NOMO-1 treated with DMSO at 0.1 percent for 48 hours (cell line): ENCODE measurements at regions not wholly inside any gene's neighbourhood (a gene's known extent, or its start where the extent isn't known, plus 50 kb on each side); places are given as distances from the start of the nearest gene placed in this dataset.
"Not testable (repeated sequence)": the region's sequence is repeated elsewhere in the genome, so short reads cannot be mapped to it uniquely, and the experiment has no call there.

Experiments used
- DNase-seq: peaks from one replicate; lab custom pipeline; 2025; ENCODE audit not compliant: unreplicated experiment; lab: John Stamatoyannopoulos, UW

DNA sequence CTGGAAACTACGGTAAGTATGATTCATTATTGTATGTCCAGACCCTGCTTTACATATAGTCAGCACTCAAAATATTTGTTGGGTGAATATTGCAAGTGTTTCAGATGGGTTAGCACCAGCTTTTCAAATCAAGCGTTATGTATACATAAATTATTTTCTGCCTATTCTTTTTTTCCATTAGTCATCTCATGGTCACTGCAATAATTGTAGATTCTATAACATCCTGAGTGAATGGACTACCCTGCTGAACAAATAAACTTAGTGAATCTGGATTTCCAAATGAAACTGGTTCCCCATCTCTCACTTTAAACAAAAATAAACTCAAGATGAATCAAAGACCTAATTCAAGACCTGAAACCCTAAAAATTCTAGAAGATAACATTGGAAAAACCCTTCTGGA, 152.3 kb downstream of the DIO2 start:
- no peak for DNase-seq

DNA sequence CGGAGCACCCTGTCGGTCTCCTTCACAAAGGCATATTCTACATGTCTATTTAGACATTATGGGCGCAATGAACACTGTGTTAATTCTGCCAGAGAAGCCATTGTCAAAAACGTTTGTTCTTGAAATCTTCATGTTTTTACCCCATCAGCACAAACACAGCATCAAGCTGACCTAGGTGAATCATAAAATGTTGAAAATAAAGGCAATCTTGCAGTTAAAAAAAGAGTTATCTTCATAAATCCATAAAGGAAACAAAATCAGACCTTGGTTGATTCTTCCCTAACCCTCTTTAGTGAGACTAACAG, 154.9 kb downstream of the DIO2 start:
- DNase-seq = no peak

DNA sequence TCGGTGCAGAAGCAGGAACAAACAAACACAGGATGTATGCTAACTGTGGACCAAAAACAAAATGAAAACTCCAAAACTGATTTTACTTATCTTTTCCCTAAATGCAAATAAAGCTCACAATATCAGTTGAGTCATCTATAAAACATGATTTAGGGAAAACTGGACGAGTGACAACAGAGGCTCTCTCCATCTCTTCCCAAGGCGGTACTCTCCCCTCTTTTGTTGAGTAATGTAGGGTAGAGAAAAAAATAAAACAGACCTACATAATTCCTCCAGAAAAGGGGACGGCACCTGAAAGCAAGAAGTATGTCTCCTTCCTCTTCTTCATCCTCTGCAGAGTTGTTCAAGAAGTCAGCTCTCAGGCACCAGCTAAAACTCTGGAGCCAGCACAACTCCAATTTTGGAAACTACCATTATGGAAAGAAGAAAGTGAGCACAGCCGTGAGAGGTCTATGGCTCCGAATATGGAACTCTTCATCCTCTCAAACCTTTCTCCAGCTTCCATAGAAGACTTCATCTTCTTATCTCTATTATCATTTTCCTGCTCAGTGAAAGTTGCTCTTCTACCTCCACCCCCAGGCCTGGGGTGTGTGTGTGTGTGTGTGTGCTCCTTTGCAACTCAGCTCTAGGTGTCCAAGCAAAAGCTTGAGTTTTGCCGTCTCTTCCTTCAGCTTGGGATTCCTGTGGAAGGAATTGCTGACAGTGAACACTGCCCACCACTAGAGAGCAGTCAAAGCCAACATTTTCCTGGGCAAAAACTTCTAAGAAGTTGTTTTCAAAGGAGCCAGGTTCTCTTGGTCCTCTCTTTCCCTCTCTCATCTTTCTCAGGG, 155.4 kb downstream of the DIO2 start:
- peak; percentile 11 for DNase-seq

DNA sequence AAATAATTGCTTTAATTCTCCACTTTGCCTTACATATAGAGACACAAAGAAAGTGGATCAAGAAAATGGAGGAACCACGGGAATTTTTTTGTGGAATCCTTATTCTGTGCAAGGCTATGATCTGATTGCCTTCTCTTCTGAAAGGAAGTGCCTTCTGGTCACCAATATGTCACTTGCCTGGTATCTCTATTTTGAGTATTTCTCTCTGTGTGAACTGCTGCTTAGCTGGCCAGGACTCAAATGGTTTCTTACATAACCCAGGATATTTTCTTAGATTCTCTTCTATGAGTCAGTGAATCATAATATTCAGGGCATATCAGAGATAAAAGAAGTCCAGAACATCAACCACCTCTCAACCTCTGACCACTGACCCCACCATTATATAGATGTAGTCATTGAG, 156.1 kb downstream of the DIO2 start:
- DNase-seq = no peak

DNA sequence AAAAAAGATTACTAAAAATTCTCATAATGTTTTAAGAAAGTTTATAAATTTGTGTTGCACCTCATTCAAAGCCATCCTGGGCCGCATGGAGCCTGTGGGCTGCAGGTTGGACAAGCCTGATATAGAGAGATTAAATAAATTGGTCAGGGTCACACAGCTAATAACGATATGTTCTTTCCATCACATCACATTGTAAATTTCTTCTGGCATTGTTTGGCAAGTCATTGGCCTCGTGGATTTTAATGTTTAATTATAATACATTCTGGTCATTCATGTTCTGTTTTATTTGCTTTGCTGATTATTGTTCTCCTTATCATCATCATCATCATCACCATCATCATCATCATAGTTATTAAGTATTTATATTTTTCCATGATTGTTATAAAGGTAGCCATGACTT, 157.3 kb downstream of the DIO2 start:
- no peak for DNase-seq

DNA sequence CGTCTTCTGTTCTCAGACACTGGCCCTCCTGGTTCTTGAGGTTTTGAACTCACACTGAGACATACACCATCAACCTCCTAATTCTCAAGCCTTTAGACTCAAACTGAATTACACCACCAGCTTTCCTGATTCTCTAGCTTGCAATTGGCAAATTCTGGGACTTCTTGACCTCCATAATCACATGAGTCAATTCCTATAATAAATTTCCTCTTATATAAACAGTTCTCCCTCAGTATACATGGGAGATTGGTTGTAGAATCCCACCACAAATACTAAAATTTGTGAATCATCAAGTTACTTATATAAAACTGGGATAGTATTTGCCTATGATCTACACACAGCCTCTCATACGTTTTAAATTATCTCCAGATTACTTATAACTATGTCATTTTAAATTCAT, 162.2 kb downstream of the DIO2 start:
- DNase-seq = no peak

DNA sequence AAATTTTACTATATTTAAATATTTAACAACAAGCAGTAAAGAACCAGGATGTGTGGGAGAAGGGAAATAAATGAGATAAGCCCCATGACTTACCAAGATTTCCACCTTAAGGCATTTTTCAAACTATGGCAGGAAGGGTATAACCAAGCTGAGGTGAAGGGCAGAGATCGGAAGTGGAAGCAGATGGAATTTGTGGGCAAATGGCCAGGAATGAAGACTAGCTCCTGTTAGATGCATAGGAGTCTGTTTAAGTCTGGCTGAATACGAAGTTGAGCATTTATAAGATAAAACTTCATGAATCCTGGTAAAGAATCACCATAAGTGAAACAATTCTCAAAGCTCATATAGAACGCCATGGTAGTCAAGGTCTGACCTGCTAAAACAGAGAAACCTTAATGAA, 163.5 kb downstream of the DIO2 start:
- no peak for DNase-seq

DNA sequence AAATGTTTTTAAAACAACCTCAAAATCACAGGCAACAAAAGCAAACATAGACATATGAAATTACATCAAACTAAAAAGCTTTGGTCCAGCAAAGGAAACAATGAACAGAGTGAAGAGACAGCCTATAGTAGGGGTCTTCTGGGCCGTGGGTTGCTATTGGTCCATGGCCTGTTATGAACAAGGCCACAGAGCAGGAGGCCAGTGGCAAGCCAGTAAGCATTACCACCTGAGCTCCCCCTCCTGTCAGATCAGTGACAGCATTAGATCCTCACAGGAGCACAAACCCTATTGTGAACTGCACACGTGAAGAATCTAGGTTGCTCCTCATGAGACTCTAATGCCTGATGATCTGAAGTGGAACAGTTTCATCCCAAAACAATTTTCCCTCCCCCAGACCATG, 174.0 kb downstream of the DIO2 start:
- no peak for DNase-seq

DNA sequence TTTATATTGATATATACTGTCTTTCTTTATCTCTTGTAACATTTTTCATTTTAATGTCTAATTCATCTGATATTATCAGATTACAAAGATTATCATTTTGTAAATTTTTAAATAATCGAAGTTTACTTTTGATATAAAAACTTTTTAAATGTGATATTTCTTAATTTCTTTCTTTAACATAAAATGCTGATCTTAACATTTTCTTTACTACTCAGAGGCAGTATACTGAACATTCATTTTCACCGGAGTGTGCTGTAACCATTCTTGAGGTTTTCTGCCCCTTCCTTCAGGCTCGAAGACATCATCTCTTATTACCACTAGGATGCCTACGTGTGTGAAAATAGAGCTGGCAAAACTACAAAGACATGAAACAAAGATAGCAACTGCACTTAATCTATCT, 186.9 kb downstream of the DIO2 start:
- DNase-seq = no peak

DNA sequence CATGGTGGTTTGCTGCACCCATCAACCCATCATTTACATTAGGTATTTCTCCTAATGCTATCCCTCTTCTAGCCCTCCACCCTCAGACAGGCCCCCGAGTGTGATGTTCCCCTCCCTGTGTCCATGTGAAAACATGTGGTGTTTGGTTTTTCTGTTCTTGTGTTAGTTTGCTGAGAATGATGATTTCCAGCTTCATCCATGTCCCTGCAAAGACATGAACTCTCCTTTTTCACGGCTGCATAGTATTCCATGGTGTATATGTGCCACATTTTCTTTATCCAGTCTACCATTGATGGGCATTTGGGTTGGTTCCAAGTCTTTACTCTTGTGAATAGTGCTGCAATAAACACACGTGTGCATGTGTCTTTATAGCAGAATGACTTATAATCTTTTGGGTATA, 192.8 kb downstream of the DIO2 start:
- DNase-seq = not testable (repeated sequence)

DNA sequence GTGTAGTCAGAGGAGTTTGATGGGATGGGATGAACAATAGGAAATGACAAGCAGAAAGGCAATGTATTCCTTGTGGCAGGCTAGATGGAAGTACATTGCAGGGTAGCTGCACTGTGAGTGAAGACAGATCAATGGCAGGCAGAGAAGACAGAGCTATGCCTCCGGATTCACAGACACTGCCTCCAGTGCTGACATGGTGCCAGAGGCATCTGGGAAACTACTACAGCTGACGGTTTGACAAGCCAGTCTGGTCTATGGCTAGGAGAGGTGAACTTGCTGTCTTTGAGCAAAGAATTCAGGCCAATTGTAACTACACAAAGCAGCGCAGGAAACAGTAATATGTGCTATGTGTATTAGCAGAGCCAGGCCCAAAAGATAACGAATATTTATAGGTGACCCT, 193.5 kb downstream of the DIO2 start:
- DNase-seq = no peak

DNA sequence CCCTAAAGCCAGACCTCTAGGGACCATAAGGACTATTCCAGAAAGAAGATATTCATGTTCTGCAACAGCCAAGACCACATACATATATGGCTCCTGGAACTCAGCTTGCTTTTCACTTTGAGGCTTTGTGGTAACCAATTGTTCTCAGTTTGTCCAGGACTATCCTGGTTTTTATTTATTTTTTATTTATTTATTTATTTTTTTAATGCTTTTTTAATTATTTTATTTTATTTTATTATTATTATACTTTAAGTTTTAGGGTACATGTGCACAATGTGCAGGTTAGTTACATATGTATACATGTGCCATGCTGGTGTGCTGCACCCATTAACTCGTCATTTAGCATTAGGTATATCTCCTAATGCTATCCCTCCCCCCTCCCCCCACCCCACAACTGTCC, 201.1 kb downstream of the DIO2 start:
- not testable (repeated sequence) for DNase-seq

DNA sequence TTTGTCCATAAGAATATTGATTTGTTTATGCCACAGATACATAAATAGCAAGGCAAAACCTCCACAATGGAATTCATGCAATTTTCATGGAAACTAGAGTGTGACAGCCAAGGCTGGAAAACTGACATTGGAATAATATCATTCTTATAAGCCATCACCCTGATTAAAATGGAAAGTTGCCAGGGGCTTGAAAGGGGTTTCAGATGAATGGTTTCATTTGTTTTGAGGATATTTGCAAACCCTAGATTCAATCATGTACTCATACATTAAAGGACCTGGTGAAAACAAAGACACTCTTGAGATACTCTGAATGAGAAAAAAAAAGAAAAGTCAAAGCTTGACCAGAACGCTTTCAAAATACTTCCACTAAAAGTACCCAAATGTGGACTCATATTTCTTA, 205.7 kb downstream of the DIO2 start:
- DNase-seq = no peak

DNA sequence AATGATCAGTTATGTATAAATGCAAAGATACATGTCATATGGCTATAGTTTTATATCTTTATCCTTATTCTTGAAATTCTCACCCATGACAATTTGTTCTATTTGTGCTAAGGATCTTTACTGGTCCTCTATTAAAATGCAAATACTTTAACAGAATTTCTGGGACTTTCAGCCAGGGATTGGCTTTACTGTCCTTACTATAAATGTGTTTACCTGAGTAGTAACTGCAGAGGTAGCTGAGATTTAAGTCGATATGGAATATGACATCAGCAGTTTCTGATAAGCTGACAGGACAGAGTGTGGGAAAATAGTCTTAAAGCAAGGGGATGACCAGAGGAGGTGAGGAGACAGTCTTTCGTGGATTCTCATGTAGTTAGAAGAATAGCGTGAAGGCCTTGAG, 206.4 kb downstream of the DIO2 start:
- DNase-seq = no peak

DNA sequence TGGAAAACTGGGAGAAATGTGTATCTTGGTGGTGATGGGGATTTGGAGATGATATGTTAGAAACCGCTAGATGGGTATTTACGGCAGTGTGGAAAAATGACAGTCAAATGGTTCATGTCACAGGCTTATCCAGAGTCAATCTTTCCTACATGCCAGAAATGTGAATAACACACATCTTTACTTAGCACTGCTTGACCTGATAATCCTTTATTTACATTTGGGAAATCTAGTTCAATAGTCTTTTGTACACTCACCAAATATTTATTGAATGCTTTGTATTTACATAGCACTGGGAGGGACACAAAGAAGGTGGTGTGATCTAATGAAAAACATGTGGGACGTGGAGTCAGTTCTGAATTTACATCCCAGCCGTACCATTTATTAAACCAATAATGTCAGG, 208.2 kb downstream of the DIO2 start:
- DNase-seq = no peak

DNA sequence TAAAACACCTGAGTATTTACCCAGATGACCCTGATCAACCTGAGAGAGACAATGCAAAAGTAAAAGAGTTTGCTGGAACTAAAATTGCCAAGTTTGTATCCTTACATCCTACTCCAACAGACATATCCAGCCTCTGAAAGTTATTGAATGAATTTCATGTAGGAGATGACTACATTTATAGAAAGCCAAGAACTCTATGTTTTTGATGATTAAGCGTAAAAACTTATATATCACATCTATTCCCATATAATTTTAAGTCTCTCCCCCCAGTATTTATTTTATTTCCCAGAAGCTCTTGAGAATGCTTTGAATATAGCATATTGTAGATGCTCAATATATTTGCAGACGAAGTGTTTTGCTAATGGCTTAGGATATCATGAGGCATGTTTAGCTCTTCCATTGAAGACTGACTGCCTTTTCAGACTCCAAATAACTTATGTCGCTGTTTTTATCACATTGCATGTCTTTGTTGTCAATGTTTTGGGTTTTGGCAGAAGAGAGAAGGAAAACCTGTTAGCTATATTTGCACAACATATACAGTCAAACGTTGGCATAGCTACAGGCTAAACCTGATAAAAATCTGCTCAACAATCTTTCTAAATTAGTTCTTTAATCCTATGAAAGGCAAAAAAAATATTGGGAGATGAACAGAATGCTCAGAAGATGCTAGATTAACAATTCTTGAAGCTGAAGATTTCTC, 213.6 kb downstream of the DIO2 start:
- no peak for DNase-seq

DNA sequence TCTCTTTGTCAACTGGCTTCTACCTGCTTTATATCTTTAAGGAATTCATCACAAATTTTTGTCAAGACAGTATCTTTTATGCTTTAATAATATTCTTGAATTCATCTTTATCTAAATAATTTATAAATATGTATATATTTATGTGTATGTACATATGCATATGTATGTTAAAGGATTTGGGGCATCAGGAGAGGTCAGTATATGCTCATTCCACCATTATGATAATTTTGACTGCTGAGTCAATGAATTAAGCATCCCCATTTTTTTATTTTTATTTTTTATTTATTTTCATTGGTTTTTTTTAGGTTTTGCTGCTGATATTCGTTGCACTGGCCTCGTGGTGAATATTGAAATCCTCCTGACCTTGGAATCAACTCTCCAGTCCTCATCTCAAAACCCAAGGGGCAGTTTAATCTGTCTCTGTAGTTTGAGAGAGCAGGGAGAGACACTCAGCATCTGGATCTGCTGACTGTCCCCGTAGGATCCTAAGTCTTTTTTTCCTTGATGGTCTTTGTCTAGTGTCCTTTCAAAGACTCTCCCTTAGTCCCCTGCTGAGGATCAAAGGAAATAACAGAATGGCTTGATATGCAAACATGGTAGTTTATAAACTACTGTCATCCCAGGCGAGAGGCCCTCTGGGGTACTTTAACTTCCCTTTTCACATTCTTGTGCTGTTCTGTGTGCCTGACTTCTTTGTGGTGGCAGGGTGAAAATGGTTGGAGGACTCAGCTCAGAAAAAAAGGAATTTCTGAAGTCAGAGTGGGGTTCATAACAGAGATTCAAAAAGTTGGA, 218.7 kb downstream of the DIO2 start:
- no peak for DNase-seq

DNA sequence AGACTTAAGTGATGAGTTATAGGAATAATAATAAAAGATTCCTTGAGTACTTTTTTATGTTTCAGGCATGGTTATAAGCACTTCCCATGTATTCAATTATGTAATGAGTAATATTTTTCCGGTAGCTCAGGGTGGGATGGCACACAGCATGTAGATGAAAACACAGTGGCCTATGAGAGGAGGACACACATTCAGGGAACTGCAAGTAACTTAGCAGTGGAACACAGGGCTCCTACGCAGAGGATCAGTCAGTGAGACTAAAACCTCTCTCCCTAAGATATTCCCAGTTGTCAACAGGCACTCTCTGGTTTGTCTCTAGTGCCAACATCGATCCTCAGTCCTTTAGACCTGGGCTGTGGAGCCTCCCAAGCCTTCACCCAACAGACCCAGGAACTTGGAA, 219.4 kb downstream of the DIO2 start:
- DNase-seq = no peak

DNA sequence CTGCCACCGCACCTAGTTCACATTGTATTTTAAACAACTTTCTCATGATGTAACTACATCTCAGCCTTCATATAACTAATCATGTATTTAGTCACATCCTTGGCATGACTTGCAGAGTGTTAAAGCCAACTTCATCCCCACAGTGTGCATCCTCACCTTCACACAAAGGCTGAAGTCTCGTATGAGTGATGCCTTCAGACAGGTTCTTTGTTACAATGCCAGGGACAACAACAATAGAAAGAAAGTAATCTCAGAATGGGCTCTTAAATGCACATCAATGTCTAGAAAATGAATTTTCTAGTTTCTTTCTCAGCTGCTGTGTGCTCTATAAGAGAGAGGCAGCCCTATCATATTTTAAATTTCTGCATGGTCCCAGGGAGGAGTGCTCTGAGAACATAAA, 221.3 kb downstream of the DIO2 start:
- DNase-seq = no peak

DNA sequence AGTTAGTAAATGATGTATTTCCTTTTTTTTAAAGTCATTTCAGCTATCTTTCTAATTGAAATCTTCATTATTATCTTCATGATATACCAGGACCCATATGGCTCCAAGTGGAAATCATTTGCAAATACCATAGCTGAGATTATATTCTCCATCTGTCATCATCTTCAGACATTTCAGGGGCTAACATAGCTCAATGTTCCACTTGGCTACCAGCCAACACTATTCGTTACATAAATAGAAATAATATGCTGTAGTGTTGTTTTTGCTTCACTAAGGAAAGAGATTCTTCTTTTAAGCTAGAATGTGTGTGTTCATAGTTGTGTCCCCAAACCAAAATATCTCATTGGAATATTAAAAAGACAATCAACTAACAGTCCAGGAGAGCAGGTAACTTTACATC, 225.1 kb downstream of the DIO2 start:
- no peak for DNase-seq

DNA sequence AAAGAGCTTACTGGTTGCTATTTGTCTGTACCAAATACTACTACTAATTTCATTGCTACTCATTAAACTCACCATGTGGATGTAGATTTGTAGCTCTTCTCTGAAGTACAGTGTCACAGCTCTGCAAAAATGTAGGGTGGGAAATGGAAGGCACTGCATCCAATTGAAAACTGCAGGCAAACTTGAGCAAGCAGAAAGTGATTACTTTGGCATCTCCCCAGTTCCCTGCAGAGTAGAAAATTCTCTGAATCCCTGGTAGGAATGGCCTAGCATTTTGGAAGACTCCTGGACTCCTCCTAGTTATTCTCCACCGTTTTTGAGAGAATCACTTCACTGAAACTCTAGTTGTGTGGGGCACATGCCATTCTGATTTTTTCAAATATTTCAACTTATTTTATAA, 239.1 kb downstream of the DIO2 start:
- no peak for DNase-seq

DNA sequence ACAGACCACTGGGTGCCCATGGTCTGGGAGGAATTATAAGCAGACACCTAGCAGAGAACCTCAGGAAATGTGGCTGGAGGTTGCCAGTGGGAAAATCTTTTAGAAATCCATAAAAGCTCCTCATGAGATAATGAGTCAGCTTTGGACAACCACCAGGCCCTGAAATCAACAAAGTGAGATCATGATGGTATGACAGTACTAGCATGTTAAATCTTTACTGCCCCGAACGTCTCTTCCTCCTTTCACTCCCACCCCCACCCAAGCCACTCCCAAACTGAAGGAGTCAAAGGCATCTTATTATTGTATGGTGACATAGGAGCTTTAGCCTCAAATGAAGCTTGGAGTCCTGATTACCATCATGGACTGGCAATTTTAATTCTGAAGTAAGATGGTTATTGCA, 240.0 kb downstream of the DIO2 start:
- no peak for DNase-seq
